Glutamatergic neuron (in vitro differentiated cells): ENCODE measurements at regions not wholly inside any gene's neighbourhood (a gene's known extent, or its start where the extent isn't known, plus 50 kb on each side); places are given as distances from the start of the nearest gene placed in this dataset.

ENCODE experiments used
- DNase-seq: peaks from one replicate; pipeline ENCODE4 v3.0.0; 2022
- H3K27ac Mint-ChIP-seq: one replicate; pipeline ENCODE4 v1.8.0; 2020; ENCODE audit warnings: mild to moderate bottlenecking, mixed read lengths, inconsistent platforms; ENCODE audit not compliant: unreplicated experiment
- H3K27me3 Mint-ChIP-seq: one replicate; pipeline ENCODE4 v1.8.0; 2020; ENCODE audit warnings: mild to moderate bottlenecking, moderate library complexity, mixed read lengths, inconsistent platforms; ENCODE audit not compliant: unreplicated experiment
- H3K36me3 Mint-ChIP-seq: one replicate; pipeline ENCODE4 v1.8.0; 2020; ENCODE audit warnings: mild to moderate bottlenecking, mixed read lengths, inconsistent platforms; ENCODE audit not compliant: unreplicated experiment
- H3K4me1 Mint-ChIP-seq: one replicate; pipeline ENCODE4 v1.8.0; 2020; ENCODE audit warnings: mild to moderate bottlenecking, low read depth, mixed read lengths, inconsistent platforms; ENCODE audit not compliant: unreplicated experiment
- H3K4me3 Mint-ChIP-seq: one replicate; pipeline ENCODE4 v1.8.0; 2020; ENCODE audit warnings: mild to moderate bottlenecking, mixed read lengths, inconsistent platforms; ENCODE audit not compliant: unreplicated experiment
- H3K9me3 Mint-ChIP-seq: one replicate; pipeline ENCODE4 v1.8.0; 2020; ENCODE audit warnings: mild to moderate bottlenecking, moderate library complexity, mixed read lengths, inconsistent platforms; ENCODE audit not compliant: unreplicated experiment
- CTCF ChIP-seq: fragments of 200-600 bp; sonication (generic); IDR thresholded peaks from one replicate; pipeline ENCODE4 v1.5.0; 2021; ENCODE audit not compliant: partially characterized antibody, unreplicated experiment

DNA sequence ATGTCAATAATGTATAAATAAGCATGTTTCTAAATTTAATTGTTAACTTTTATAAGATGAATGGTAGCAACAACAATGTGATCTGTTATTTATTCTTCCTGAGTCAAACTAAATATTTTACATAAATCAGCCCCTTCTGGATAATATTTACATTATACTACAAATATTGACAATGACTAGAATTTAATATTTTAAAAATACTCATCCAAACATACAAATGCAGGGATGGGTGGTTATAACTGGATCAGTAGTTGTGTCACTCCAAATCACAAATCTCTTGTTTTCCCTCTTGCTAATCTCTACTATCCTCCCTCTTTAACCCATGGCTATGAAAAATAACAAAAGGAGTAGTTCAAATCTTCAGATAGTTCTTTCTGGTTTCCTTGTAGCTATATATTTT lies 407.0 kb downstream of the HTR7 start:
- Mint-ChIP-seq H3K27ac (no peak overlapping the region), H3K9me3 (no peaks in the 10 kb centered on the region), H3K27me3 (no peaks in the 10 kb centered on the region), H3K36me3 (no peaks in the 10 kb centered on the region), H3K4me1 (no peaks in the 10 kb centered on the region), H3K4me3 (no peak overlapping the region)
- TF ChIP-seq CTCF = no peak
- DNase-seq = no peak

- Mint-ChIP-seq H3K36me3 (no peaks in the 10 kb centered on the region), H3K4me1 (no peaks in the 10 kb centered on the region), H3K27ac (no peak overlapping the region), H3K27me3 (no peaks in the 10 kb centered on the region), H3K9me3 (no peaks in the 10 kb centered on the region), H3K4me3 (no peak overlapping the region)
- no peak for TF ChIP-seq CTCF
- no peak for DNase-seq
These were observed 406.6 kb downstream of the HTR7 start for GRCh38 chr10:90451283-90451682.

GRCh38 chr10:90458054-90458453 lies 399.8 kb downstream of the HTR7 start:
- no peak overlapping the region for H3K27ac Mint-ChIP-seq
- H3K4me1 Mint-ChIP-seq = no peaks in the 10 kb centered on the region
- H3K27me3 Mint-ChIP-seq = peaks cover 1% of the 10 kb centered on the region
- TF ChIP-seq CTCF = no peak
- no peak for DNase-seq
- no peak overlapping the region for H3K4me3 Mint-ChIP-seq
- H3K9me3 Mint-ChIP-seq = no peaks in the 10 kb centered on the region
- no peaks in the 10 kb centered on the region for H3K36me3 Mint-ChIP-seq

GRCh38 chr10:90458571-90458970 lies 399.3 kb downstream of the HTR7 start:
- H3K36me3 Mint-ChIP-seq = no peaks in the 10 kb centered on the region
- no peak for TF ChIP-seq CTCF
- no peak overlapping the region for H3K4me3 Mint-ChIP-seq
- H3K9me3 Mint-ChIP-seq = no peaks in the 10 kb centered on the region
- no peaks in the 10 kb centered on the region for H3K4me1 Mint-ChIP-seq
- peaks cover 1% of the 10 kb centered on the region for H3K27me3 Mint-ChIP-seq
- no peak overlapping the region for H3K27ac Mint-ChIP-seq
- DNase-seq = no peak

DNA sequence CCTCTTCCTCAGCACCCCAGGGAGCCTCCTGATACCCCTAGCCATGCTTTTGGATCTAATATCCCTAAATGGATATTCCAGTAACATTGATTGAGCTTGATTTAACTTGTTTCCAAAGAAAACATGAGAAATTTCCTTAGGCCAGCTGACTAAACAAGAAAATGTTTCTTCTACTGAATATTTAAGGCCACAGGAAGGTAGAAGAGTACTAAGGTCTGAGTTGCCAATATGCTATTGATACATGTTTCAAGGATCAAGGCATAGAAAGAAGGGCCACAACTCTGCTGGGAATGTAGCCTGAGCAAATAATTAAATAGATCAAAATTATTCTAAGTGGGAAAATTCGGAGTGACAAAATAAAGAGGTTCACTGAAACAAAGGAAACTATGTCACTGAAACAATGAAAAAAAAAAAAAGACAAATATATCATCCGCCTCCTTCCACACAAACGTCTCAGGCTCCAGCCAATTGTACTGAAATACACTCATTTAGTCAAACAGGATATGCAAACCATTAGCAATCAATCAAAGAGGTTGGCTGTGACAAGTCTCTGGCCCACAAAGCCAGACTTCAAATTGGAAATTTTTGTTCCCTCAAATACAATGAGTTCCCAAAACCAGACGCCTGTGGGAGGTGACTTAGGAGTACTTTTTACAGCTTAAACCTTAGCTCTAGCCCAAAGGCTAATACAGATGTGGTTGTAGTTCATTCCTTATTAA lies 396.2 kb downstream of the HTR7 start:
- Mint-ChIP-seq H3K4me3 (no peak overlapping the region), H3K4me1 (no peaks in the 10 kb centered on the region), H3K36me3 (no peaks in the 10 kb centered on the region), H3K27ac (no peak overlapping the region), H3K27me3 (peaks cover 1% of the 10 kb centered on the region), H3K9me3 (no peaks in the 10 kb centered on the region)
- DNase-seq = no peak
- no peak for TF ChIP-seq CTCF
